ENCODE measurements at regions not wholly inside any gene's neighbourhood (a gene's known extent, or its start where the extent isn't known, plus 50 kb on each side); places are given as distances from the start of the nearest gene placed in this dataset.

DNA sequence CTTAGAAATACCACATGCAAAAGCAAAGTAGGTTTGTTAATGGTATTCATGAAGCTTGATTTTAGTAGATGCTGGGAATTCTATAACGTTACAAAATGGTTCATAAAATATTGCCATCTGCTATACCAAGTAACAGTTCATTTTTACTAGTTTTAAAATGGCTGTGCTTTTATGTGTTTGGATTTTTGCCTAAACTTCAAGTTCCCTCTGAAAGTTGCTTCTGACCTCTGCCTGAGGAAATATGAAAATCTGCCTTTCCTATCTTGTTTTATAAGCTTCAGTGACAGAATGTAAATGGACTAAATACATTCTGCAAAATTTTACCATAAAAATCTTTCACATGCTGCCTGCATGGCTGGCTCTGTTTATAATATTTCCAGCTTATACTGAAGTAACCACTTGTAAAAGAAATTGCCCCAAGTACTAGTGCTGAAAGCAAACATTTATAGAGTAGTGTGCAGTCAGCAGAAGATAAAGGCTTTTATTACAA is 560.7 kb upstream of the ROBO2 start:
- H3K27ac ChIP-seq: no peak overlapping the region
- TF ChIP-seq, protein P1, sequence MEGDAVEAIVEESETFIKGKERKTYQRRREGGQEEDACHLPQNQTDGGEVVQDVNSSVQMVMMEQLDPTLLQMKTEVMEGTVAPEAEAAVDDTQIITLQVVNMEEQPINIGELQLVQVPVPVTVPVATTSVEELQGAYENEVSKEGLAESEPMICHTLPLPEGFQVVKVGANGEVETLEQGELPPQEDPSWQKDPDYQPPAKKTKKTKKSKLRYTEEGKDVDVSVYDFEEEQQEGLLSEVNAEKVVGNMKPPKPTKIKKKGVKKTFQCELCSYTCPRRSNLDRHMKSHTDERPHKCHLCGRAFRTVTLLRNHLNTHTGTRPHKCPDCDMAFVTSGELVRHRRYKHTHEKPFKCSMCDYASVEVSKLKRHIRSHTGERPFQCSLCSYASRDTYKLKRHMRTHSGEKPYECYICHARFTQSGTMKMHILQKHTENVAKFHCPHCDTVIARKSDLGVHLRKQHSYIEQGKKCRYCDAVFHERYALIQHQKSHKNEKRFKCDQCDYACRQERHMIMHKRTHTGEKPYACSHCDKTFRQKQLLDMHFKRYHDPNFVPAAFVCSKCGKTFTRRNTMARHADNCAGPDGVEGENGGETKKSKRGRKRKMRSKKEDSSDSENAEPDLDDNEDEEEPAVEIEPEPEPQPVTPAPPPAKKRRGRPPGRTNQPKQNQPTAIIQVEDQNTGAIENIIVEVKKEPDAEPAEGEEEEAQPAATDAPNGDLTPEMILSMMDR (IDR thresholded peaks at IDR 0.05): no peak
- TF ChIP-seq ZFX (IDR thresholded peaks at IDR 0.05; ENCODE audit: borderline replicate concordance): no peak

DNA sequence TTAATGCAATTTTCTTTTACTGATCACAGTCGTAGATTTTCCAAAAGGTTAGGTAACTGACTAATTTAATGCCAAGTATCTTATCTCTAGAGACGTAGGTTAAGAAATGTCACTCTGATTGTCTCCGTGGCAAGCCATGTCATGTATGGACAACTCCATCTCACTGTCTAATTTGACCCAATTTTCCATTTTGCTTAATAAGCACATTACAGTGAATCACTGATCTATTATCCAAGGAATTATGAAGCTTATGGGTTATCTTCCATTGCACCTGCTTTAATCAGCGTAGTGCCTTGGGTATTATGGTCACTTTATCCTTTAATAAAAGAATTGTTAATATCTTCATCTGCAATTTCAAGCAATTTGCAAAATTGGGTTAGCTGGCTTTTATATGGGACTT is 557.4 kb upstream of the ROBO2 start:
- no peak overlapping the region for H3K27ac ChIP-seq
- no peak for TF ChIP-seq ZFX (IDR thresholded peaks at IDR 0.05; ENCODE audit: borderline replicate concordance)
- TF ChIP-seq, protein P1 (IDR thresholded peaks at IDR 0.05): no peak

DNA sequence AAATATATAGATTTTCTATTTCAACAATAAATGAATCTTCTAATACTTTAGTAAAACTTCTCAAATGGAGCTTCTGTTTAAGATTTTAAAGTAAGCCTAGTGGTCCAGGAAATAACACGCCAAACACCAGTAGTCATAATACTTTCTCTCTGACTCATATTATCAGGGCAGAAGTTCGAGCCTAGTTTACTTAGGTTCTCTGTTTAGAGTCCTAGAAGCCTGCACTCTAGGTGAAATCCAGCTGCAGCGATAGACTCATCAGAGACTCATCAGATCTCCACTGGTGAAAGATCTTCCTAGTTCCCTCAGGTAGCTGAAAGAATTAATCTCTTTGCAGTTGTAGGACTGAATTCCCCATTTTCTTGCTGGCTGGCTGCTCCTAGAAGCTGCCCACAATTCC is 552.5 kb upstream of the ROBO2 start:
- TF ChIP-seq, protein P1 (IDR thresholded peaks at IDR 0.05): no peak
- no peak for TF ChIP-seq ZFX (IDR thresholded peaks at IDR 0.05; ENCODE audit: borderline replicate concordance)

DNA sequence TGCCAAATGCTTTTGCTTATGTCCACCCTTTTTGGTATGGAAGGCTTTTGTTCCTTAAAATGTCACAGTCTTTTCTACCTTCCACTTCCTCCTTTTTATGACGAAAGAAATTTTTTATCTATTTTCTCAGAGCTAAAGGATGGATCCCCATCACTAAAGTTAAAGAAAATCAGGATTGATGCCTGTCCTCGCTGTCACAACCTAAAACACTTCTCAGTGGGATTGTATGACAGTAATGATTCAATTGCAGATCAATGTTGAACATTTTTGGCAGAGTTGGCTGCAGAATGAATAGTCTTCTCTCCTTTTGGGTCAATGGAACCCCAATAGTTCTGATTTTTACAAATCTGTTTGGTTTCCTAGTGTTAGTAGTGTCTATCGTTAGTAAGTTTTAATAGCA is 549.8 kb upstream of the ROBO2 start:
- H3K27ac ChIP-seq: no peak overlapping the region
- no peak for TF ChIP-seq ZFX (IDR thresholded peaks at IDR 0.05; ENCODE audit: borderline replicate concordance)
- TF ChIP-seq, protein P1 (IDR thresholded peaks at IDR 0.05): no peak

More for the DNA sequence above, 552.5 kb upstream of the ROBO2 start:
- H3K27ac ChIP-seq: no peak overlapping the region

DNA sequence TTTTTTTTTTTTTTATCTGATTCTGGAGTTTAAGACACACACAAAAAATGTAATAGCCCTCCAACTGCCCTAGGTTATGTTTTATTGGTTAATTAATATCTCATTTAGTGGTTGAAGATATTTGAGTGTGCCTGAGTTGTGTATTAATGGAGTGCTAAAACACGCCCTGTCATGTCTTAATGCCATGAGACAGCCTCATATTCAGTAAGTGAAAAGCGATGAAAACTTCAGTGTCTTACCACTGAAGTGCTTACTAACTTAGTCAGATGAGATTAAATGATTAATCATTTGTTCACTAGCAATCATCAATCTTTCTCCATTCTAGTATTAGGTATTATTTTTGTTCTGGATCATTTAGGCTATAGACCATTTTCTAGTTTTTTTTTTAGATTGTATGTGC is 544.7 kb upstream of the ROBO2 start:
- TF ChIP-seq ZFX (IDR thresholded peaks at IDR 0.05; ENCODE audit: borderline replicate concordance): no peak
- TF ChIP-seq, protein P1 (IDR thresholded peaks at IDR 0.05): no peak
- H3K27ac ChIP-seq: no peak overlapping the region

DNA sequence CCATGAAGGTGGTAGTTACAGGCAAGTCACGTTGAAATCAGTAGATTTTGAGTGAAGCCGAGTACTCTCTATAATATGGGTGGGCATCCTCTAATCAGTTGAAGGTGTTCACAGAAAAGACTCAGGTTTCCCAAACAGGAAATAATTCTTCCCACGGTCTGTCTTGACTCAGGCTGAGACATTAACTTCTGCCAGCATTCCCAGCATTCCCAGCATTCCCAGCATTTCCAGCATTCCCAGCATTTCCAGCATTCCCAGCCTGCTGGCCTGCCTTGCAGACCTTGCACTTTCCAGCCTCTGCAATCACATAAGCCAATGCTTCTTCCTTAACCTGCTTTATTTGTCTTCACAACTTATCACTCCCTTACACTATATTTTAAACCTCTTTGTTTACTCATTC is 542.3 kb upstream of the ROBO2 start:
- H3K27ac ChIP-seq: no peak overlapping the region
- TF ChIP-seq, protein P1 (IDR thresholded peaks at IDR 0.05): no peak
- TF ChIP-seq ZFX (IDR thresholded peaks at IDR 0.05; ENCODE audit: borderline replicate concordance): no peak

DNA sequence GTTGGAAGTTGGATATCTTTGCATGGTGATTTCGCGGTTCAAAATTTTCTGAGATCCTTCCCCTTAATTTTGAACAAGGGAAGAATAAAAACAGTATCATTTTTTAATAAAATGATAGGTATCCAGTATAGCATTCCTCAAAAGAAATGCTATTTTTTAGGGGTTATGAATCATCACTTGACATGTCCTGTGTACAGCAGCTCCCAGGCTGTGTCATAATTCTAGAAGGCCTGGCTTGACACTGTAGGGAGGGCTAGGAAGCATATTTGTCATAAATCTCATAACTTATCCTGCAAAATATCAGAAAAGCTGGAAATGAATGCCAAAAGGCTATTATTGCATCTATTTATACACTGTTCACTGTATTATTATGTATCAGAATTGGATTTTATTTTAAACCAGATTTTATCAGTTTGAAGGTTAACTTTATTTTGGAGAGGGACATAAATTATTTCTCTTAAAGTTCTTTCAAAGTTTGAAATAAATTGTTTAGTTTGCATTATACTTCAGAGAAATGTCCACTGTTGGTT is 539.1 kb upstream of the ROBO2 start:
- TF ChIP-seq, protein P1 (IDR thresholded peaks at IDR 0.05): no peak
- TF ChIP-seq ZFX (IDR thresholded peaks at IDR 0.05; ENCODE audit: borderline replicate concordance): no peak
- H3K27ac ChIP-seq: no peak overlapping the region
